ENCODE measurements at regions not wholly inside any gene's neighbourhood (a gene's known extent, or its start where the extent isn't known, plus 50 kb on each side); places are given as distances from the start of the nearest gene placed in this dataset.

DNA sequence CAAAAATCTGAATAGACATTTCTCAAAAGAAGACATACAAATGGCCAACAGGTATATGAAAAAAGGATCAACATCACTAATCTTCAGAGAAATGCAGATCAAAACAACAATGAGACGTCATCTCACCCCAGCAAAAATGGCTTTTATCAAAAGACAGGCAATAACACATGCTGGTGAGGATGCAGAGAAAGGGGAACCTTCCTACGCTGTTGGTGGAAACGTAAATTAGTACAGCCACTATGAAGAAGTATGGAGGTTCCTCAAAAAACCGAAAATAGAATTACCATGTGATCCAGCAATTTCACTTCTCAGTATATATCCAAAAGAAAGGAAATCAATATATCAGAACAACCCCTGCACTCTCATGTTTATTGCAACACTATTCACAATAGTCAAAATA, 65.1 kb upstream of the ATP1B1 start:
- no peak for TF ChIP-seq POLR2A (IDR thresholded peaks at IDR 0.05)
- TF ChIP-seq, protein P1, sequence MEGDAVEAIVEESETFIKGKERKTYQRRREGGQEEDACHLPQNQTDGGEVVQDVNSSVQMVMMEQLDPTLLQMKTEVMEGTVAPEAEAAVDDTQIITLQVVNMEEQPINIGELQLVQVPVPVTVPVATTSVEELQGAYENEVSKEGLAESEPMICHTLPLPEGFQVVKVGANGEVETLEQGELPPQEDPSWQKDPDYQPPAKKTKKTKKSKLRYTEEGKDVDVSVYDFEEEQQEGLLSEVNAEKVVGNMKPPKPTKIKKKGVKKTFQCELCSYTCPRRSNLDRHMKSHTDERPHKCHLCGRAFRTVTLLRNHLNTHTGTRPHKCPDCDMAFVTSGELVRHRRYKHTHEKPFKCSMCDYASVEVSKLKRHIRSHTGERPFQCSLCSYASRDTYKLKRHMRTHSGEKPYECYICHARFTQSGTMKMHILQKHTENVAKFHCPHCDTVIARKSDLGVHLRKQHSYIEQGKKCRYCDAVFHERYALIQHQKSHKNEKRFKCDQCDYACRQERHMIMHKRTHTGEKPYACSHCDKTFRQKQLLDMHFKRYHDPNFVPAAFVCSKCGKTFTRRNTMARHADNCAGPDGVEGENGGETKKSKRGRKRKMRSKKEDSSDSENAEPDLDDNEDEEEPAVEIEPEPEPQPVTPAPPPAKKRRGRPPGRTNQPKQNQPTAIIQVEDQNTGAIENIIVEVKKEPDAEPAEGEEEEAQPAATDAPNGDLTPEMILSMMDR (IDR thresholded peaks at IDR 0.05): no peak
- no peaks in the 10 kb centered on the region for H3K4me1 ChIP-seq
- no peaks in the 10 kb centered on the region for H3K36me3 ChIP-seq (ENCODE audit: low read depth, missing control alignments)
- no peak overlapping the region for H3K27ac ChIP-seq
- no peak for DNase-seq
- no peak overlapping the region for H3K4me3 ChIP-seq
- H3K27me3 ChIP-seq: no peaks in the 10 kb centered on the region
- intact Hi-C loops (cut with DNase I; ENCODE audit: low total_unique reads): no loop called here
- WGBS, 2 donors: 88 to 95% methylated on average over 4 of the region's 4 CpGs
- no peaks in the 10 kb centered on the region for H3K9me3 ChIP-seq

DNA sequence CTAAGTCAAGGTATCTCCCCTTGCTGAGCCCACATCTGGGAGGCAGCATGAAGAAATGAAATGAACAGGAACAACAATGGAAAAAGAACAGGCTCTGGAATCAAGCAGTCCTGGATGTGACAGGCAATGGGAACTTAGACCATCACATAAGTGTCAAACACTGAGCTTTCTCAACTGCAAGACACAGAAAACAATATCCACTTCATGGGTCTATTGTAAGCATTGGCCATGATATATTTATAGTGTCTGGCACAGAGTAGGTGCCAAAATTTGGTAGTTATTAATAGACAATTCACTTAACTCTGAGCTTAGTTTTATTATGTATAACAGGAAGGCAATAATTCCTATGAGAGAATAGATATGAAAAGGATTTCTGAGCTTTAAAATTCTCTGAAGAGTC, 64.1 kb upstream of the ATP1B1 start:
- no peak overlapping the region for H3K27ac ChIP-seq
- H3K36me3 ChIP-seq (ENCODE audit: low read depth, missing control alignments): no peaks in the 10 kb centered on the region
- no peak for DNase-seq
- no peaks in the 10 kb centered on the region for H3K4me1 ChIP-seq
- intact Hi-C loops (cut with DNase I; ENCODE audit: low total_unique reads): no loop called here
- H3K9me3 ChIP-seq: no peaks in the 10 kb centered on the region
- TF ChIP-seq POLR2A (IDR thresholded peaks at IDR 0.05): no peak
- TF ChIP-seq, protein P1 (IDR thresholded peaks at IDR 0.05): no peak
- H3K27me3 ChIP-seq: no peaks in the 10 kb centered on the region
- no peak overlapping the region for H3K4me3 ChIP-seq

DNA sequence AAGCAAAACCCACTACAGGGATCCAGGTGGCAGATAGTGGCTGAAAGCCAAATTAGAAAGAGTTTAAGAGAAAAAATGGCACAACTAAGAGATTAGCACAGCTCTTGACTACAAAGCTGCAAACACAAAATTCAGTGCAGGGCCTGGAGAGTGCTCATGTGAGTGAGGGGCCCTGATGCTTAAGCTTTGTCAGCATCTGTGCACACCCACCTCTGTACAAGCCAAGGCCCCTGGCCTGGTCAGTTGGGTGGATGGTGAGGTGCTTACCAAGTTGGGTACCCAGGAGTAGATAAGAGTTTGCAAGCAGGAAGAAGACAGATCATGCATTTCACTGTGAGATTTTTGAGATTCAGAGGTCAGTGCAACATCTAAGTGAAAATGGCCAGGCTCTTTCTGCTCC, 62.7 kb upstream of the ATP1B1 start:
- no peak for DNase-seq
- Histone ChIP-seq H3K27me3 (no peaks in the 10 kb centered on the region), H3K9me3 (no peaks in the 10 kb centered on the region), H3K4me3 (no peak overlapping the region), H3K27ac (no peak overlapping the region), H3K36me3 (ENCODE audit: low read depth, missing control alignments) (no peaks in the 10 kb centered on the region), H3K4me1 (peaks cover 7% of the 10 kb centered on the region)
- TF ChIP-seq POLR2A (IDR thresholded peaks at IDR 0.05): no peak
- TF ChIP-seq, protein P1 (IDR thresholded peaks at IDR 0.05): no peak
- intact Hi-C loops (cut with DNase I; ENCODE audit: low total_unique reads): no loop called here

DNA sequence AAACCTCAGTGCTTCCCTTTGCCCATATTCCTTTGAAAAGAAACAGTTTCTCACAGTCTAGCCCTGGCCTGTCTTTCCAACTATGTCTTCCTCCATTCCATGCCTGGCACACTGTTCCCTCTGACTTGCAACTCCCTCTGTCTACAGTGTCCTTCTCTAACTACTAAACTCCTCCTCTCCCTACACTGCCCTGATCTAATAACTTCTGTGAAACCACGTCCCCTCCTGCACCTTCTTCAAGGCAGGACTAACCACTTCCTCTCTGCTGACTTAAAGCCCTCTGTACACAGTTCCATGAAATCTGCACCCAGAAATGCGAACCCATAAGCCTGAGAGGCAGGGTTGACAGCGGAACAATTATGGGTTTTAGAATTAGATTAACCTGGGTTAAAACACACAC, 62.2 kb upstream of the ATP1B1 start:
- WGBS, 2 donors: 84 to 86% methylated on average over 3 of the region's 3 CpGs
- no peaks in the 10 kb centered on the region for H3K27me3 ChIP-seq
- TF ChIP-seq, protein P1 (IDR thresholded peaks at IDR 0.05): no peak
- TF ChIP-seq POLR2A (IDR thresholded peaks at IDR 0.05): no peak
- no peak overlapping the region for H3K4me3 ChIP-seq
- no peaks in the 10 kb centered on the region for H3K36me3 ChIP-seq (ENCODE audit: low read depth, missing control alignments)
- no peak overlapping the region for H3K27ac ChIP-seq
- H3K4me1 ChIP-seq: peaks cover 12% of the 10 kb centered on the region
- no peak for DNase-seq
- H3K9me3 ChIP-seq: no peaks in the 10 kb centered on the region
- intact Hi-C loops (cut with DNase I; ENCODE audit: low total_unique reads): no loop called here

DNA sequence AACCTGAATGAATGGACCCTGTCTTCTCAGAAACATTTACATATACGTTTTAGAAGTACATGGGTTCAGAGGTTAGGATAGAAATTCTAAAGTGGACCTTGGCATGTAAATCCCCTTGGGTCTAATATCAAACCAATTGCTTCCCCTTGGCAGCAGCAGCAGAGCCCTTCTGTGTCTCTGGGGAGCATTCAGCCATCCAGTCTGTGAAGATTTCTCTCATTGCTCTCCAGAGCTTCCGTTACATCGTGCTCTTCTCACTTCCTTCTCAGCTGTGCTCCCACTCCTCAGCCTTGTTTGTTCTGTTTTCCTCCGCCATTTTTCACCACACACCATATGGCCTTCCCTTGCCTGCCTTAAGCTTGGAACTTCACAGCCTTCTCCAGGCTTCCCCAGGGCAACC, 61.5 kb upstream of the ATP1B1 start:
- Histone ChIP-seq H3K27ac (no peak overlapping the region), H3K9me3 (no peaks in the 10 kb centered on the region), H3K36me3 (ENCODE audit: low read depth, missing control alignments) (no peaks in the 10 kb centered on the region), H3K4me3 (no peak overlapping the region), H3K4me1 (peaks cover 12% of the 10 kb centered on the region), H3K27me3 (no peaks in the 10 kb centered on the region)
- DNase-seq: no peak
- no peak for TF ChIP-seq POLR2A (IDR thresholded peaks at IDR 0.05)
- TF ChIP-seq, protein P1 (IDR thresholded peaks at IDR 0.05): no peak
- intact Hi-C loops (cut with DNase I; ENCODE audit: low total_unique reads): no loop called here
- 69 to 70% methylated on average over 4 of the region's 4 CpGs for WGBS, 2 donors

Measured in testis (tissue), 2 donors.